ENCODE measurements at regions not wholly inside any gene's neighbourhood (a gene's known extent, or its start where the extent isn't known, plus 50 kb on each side); places are given as distances from the start of the nearest gene placed in this dataset.

GRCh38 chr14:56463271-56463890, 116.2 kb upstream of the TMEM260 start:
- WGBS (ENCODE audit: insufficient coverage, insufficient read length), result no CpG with 5 or more reads among the region's 3 CpGs
- Histone ChIP-seq H3K27ac (ENCODE audit: low read length) (no peak overlapping the region), H3K4me1 (ENCODE audit: control insufficient read depth, insufficient read depth, low read length) (no peaks in the 10 kb centered on the region), H3K36me3 (ENCODE audit: control insufficient read depth, insufficient read depth, low read length) (no peaks in the 10 kb centered on the region), H3K4me3 (ENCODE audit: low read length) (no peak overlapping the region), H3K9me3 (ENCODE audit: control insufficient read depth, insufficient read depth, low read length) (no peaks in the 10 kb centered on the region), H3K27me3 (ENCODE audit: control insufficient read depth, insufficient read depth, low read length) (no peaks in the 10 kb centered on the region)
- DNase-seq (ENCODE audit: low read depth, low spot score), result no peak

- Histone ChIP-seq H3K9me3 (ENCODE audit: control insufficient read depth, insufficient read depth, low read length) (no peaks in the 10 kb centered on the region), H3K4me1 (ENCODE audit: control insufficient read depth, insufficient read depth, low read length) (no peaks in the 10 kb centered on the region), H3K4me3 (ENCODE audit: low read length) (no peak overlapping the region), H3K27me3 (ENCODE audit: control insufficient read depth, insufficient read depth, low read length) (no peaks in the 10 kb centered on the region), H3K36me3 (ENCODE audit: control insufficient read depth, insufficient read depth, low read length) (peaks cover 2% of the 10 kb centered on the region; the same call in 1 of the 2 replicates), H3K27ac (ENCODE audit: low read length) (no peak overlapping the region)
- WGBS (ENCODE audit: insufficient coverage, insufficient read length), result no CpG with 5 or more reads among the region's 8 CpGs
- DNase-seq (ENCODE audit: low read depth, low spot score), result no peak
Observed at GRCh38 chr14:56471056-56471455, 108.5 kb upstream of the TMEM260 start.

DNA sequence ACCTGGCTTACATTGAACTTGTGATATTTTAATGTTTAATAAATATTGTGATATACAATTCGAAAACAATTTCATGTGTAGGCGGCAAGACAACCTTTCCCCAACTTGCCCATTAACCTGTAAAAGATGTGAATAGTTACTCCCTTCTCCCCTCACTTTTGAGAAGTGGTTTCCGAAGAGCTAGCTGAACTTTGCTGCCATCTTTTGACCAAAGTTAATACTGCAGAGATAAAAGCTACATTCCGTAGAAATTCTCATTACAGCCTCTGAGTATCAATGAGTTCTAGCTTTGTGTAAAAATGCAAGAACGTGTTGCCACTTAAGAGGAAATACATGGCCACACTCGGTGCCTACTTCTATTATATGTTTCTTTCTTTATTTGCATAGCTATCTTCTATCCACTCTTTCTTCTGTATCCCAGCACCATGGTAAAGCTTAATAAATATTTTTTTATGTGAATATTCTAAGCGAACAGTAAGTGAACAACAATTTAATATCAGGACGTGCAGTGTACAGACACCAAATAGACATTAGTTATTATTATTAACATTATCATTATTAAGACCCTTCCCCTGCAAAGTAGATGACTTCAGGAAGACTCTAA, 105.1 kb upstream of the TMEM260 start:
- WGBS (ENCODE audit: insufficient coverage, insufficient read length), result no CpG with 5 or more reads among the region's 8 CpGs
- H3K27me3 ChIP-seq (ENCODE audit: control insufficient read depth, insufficient read depth, low read length), result no peaks in the 10 kb centered on the region
- no peak overlapping the region for H3K4me3 ChIP-seq (ENCODE audit: low read length)
- no peaks in the 10 kb centered on the region for H3K4me1 ChIP-seq (ENCODE audit: control insufficient read depth, insufficient read depth, low read length)
- H3K27ac ChIP-seq (ENCODE audit: low read length), result no peak overlapping the region
- H3K36me3 ChIP-seq (ENCODE audit: control insufficient read depth, insufficient read depth, low read length), result peaks cover 2% of the 10 kb centered on the region; the same call in 1 of the 2 replicates
- no peaks in the 10 kb centered on the region for H3K9me3 ChIP-seq (ENCODE audit: control insufficient read depth, insufficient read depth, low read length)
- DNase-seq (ENCODE audit: low read depth, low spot score), result no peak

DNA sequence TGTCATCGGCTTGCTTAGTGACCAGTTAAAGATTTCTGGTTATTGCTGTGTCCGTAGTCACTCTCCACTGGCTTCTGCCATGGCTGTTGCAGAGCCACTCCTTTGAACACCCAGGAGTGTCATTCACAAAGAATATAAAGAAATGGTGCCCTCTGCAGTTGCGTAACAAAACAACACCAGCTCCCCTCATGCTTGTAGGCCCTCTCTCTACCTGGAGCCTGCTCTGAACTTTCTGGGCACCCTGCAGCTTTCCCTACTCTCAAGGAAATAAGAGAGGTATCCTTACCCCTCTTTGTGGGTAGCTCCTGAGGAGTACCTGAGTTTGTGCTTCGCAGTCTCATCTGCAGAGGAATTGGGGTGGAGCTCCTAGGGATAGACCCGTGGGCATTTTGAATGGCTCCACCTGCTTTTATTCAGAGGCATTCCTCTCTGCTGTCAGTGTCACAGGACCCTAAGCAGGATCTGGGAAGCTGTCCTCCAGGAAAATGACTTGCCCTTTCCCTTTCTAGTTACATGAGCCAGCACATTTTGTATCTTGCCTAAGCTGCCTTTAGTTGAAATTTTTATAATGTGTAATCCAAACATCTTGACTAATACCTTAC, 97.2 kb upstream of the TMEM260 start:
- H3K4me3 ChIP-seq (ENCODE audit: low read length), result no peak overlapping the region
- no peak for DNase-seq (ENCODE audit: low read depth, low spot score)
- H3K27me3 ChIP-seq (ENCODE audit: control insufficient read depth, insufficient read depth, low read length), result no peaks in the 10 kb centered on the region
- no peaks in the 10 kb centered on the region for H3K36me3 ChIP-seq (ENCODE audit: control insufficient read depth, insufficient read depth, low read length)
- H3K9me3 ChIP-seq (ENCODE audit: control insufficient read depth, insufficient read depth, low read length), result no peaks in the 10 kb centered on the region
- H3K4me1 ChIP-seq (ENCODE audit: control insufficient read depth, insufficient read depth, low read length), result no peaks in the 10 kb centered on the region
- no CpG with 5 or more reads among the region's 5 CpGs for WGBS (ENCODE audit: insufficient coverage, insufficient read length)
- H3K27ac ChIP-seq (ENCODE audit: low read length), result no peak overlapping the region

- DNase-seq (ENCODE audit: low read depth, low spot score), result no peak
Observed at GRCh38 chr14:56487090-56487667, 92.4 kb upstream of the TMEM260 start.

DNA sequence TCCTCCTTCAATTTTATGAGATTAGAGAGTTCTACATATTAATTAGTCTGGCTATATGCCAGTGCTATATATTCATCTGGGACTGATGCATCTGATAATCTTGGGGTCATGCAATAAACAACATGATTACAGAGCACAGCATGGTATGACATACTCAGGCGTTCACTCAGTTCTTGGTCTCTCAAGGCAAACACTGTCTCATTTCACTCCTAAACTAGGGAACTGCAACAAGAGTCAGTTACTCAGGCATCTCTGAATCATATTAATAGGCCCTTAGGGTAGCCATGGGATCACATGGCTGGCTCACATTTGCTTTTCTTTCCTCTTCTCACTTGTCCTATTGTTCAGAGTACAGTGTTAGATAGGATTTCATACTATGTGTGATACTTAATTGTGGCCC, 91.8 kb upstream of the TMEM260 start:
- Histone ChIP-seq H3K36me3 (ENCODE audit: control insufficient read depth, insufficient read depth, low read length) (no peaks in the 10 kb centered on the region), H3K4me1 (ENCODE audit: control insufficient read depth, insufficient read depth, low read length) (no peaks in the 10 kb centered on the region)

More at GRCh38 chr14:56487090-56487667, 92.4 kb upstream of the TMEM260 start:
- H3K4me3 ChIP-seq (ENCODE audit: low read length), result no peak overlapping the region
- H3K9me3 ChIP-seq (ENCODE audit: control insufficient read depth, insufficient read depth, low read length), result no peaks in the 10 kb centered on the region
- no peaks in the 10 kb centered on the region for H3K36me3 ChIP-seq (ENCODE audit: control insufficient read depth, insufficient read depth, low read length)
- H3K27me3 ChIP-seq (ENCODE audit: control insufficient read depth, insufficient read depth, low read length), result no peaks in the 10 kb centered on the region
- WGBS (ENCODE audit: insufficient coverage, insufficient read length), result no CpG with 5 or more reads among the region's 4 CpGs
- no peak overlapping the region for H3K27ac ChIP-seq (ENCODE audit: low read length)
- H3K4me1 ChIP-seq (ENCODE audit: control insufficient read depth, insufficient read depth, low read length), result no peaks in the 10 kb centered on the region

DNA sequence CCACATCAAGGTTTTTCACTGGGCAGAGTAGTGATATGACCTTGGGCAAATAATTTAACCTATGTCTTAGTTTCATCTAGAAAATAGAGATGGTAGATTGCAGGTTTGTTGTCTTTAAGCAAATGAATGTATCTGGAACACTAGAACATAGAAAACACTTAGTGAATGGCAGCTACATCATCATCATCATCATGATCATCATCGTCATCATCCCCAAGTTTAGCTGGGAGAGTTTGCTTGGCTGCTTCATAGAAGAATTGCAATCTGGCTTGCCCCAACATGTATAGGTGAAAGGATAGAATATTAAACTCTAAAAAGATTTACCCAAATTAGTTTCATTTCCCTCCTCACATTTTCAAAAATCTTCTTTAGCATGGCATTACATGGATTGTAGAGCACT, 91.3 kb upstream of the TMEM260 start:
- no peak for DNase-seq (ENCODE audit: low read depth, low spot score)
- Histone ChIP-seq H3K9me3 (ENCODE audit: control insufficient read depth, insufficient read depth, low read length) (no peaks in the 10 kb centered on the region), H3K4me1 (ENCODE audit: control insufficient read depth, insufficient read depth, low read length) (no peaks in the 10 kb centered on the region), H3K27ac (ENCODE audit: low read length) (no peak overlapping the region), H3K36me3 (ENCODE audit: control insufficient read depth, insufficient read depth, low read length) (no peaks in the 10 kb centered on the region), H3K4me3 (ENCODE audit: low read length) (no peak overlapping the region), H3K27me3 (ENCODE audit: control insufficient read depth, insufficient read depth, low read length) (no peaks in the 10 kb centered on the region)
- whole genome bisulfite sequencing (ENCODE audit: insufficient coverage, insufficient read length), result no CpG with 5 or more reads among the region's 1 CpG

More for the DNA sequence above, 91.8 kb upstream of the TMEM260 start:
- Histone ChIP-seq H3K27ac (ENCODE audit: low read length) (no peak overlapping the region), H3K9me3 (ENCODE audit: control insufficient read depth, insufficient read depth, low read length) (no peaks in the 10 kb centered on the region), H3K4me3 (ENCODE audit: low read length) (no peak overlapping the region), H3K27me3 (ENCODE audit: control insufficient read depth, insufficient read depth, low read length) (no peaks in the 10 kb centered on the region)
- DNase-seq (ENCODE audit: low read depth, low spot score), result no peak
- WGBS (ENCODE audit: insufficient coverage, insufficient read length), result no CpG with 5 or more reads among the region's 1 CpG

GRCh38 chr14:56490379-56490778, 89.2 kb upstream of the TMEM260 start:
- Histone ChIP-seq H3K4me3 (ENCODE audit: low read length) (no peak overlapping the region), H3K4me1 (ENCODE audit: control insufficient read depth, insufficient read depth, low read length) (no peaks in the 10 kb centered on the region), H3K36me3 (ENCODE audit: control insufficient read depth, insufficient read depth, low read length) (no peaks in the 10 kb centered on the region), H3K9me3 (ENCODE audit: control insufficient read depth, insufficient read depth, low read length) (no peaks in the 10 kb centered on the region), H3K27ac (ENCODE audit: low read length) (no peak overlapping the region), H3K27me3 (ENCODE audit: control insufficient read depth, insufficient read depth, low read length) (no peaks in the 10 kb centered on the region)
- no CpG with 5 or more reads among the region's 3 CpGs for WGBS (ENCODE audit: insufficient coverage, insufficient read length)
- no peak for DNase-seq (ENCODE audit: low read depth, low spot score)

DNA sequence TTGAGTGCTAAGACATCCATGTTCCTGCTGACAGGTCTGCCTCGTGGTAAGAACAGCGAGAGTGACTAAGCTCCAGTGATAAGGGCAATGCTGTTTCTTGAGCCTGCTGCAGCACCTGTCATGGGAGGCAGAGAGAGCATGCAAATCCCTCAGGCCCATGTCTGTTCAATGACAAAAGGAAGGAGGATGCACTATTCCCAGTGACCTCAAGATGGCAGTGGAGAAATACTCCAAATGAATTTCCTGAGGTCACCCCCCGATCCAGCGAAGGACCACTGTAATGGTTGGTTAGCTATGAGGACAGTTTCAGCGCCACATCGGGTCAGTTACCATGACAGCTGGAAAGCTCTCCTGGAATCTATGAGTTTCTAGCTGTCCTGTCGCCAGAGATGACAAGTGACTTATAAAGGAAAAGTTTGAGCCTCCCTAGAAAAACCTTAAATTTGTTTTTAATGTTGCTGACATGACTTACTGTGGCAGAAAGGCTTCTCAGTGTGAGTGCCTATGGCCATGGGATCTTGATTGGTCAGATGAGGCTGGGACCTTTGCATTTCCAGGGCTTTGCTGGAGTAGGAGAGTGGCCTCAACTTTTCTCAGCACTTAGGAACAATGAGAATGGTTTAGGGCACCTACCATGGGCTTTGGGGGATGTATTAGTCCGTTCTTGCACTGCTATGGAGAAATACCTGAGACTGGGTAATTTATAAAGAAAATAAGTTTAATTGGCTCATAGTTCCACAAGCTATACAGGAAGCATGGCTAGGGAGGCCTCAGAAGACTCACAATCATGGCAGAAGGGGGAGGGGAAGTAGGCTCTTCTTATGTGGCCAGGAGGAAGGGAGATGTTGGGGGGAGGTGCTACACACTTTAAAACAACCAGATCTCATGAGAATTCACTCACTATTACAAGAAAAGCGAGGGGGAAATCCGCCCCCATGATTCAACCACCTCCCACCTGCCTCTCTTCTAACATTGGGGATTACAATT, 88.0 kb upstream of the TMEM260 start:
- Histone ChIP-seq H3K36me3 (ENCODE audit: control insufficient read depth, insufficient read depth, low read length) (no peaks in the 10 kb centered on the region), H3K9me3 (ENCODE audit: control insufficient read depth, insufficient read depth, low read length) (no peaks in the 10 kb centered on the region), H3K27ac (ENCODE audit: low read length) (no peak overlapping the region), H3K27me3 (ENCODE audit: control insufficient read depth, insufficient read depth, low read length) (no peaks in the 10 kb centered on the region), H3K4me1 (ENCODE audit: control insufficient read depth, insufficient read depth, low read length) (no peaks in the 10 kb centered on the region), H3K4me3 (ENCODE audit: low read length) (no peak overlapping the region)
- no CpG with 5 or more reads among the region's 10 CpGs for WGBS (ENCODE audit: insufficient coverage, insufficient read length)
- peak; percentile 85 for DNase-seq (ENCODE audit: low read depth, low spot score)

GRCh38 chr14:56494167-56494566, 85.4 kb upstream of the TMEM260 start:
- Histone ChIP-seq H3K4me3 (ENCODE audit: low read length) (no peak overlapping the region), H3K27me3 (ENCODE audit: control insufficient read depth, insufficient read depth, low read length) (no peaks in the 10 kb centered on the region), H3K36me3 (ENCODE audit: control insufficient read depth, insufficient read depth, low read length) (no peaks in the 10 kb centered on the region), H3K27ac (ENCODE audit: low read length) (no peak overlapping the region), H3K9me3 (ENCODE audit: control insufficient read depth, insufficient read depth, low read length) (no peaks in the 10 kb centered on the region), H3K4me1 (ENCODE audit: control insufficient read depth, insufficient read depth, low read length) (no peaks in the 10 kb centered on the region)
- no peak for DNase-seq (ENCODE audit: low read depth, low spot score)
- no CpG with 5 or more reads among the region's 3 CpGs for WGBS (ENCODE audit: insufficient coverage, insufficient read length)

Data from iPS DF 6.9 (cell line).